Right lung (tissue), 2 donors: ENCODE measurements at regions not wholly inside any gene's neighbourhood (a gene's known extent, or its start where the extent isn't known, plus 50 kb on each side); places are given as distances from the start of the nearest gene placed in this dataset.
"Not testable (repeated sequence)": the region's sequence is repeated elsewhere in the genome, so short reads cannot be mapped to it uniquely, and the experiment has no call there.

Source experiments
- DNase-seq, 2 donors: peaks; one replicate each; pipeline ENCODE4 v3.0.0-alpha.2; 2013

DNA sequence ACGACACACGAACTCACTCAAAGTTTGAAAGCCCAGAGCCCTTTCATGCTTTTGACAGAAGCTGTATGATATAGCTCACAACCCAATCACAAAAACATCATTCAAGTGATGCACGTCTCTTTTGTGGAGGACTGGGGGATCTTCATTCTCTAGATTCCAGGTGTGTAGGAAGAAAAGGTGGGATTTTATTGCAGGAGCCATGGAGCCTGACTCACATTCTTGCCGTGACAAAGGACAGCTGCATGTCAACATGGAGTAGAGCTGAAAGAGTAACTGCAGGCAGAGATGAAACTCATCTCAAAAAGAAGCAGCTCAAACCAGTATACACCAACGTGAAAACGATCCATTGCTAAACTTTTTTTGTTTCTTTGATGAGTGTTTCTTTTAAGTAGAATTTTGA, 50.9 kb upstream of the PDE1A start:
- DNase-seq = no peak

DNA sequence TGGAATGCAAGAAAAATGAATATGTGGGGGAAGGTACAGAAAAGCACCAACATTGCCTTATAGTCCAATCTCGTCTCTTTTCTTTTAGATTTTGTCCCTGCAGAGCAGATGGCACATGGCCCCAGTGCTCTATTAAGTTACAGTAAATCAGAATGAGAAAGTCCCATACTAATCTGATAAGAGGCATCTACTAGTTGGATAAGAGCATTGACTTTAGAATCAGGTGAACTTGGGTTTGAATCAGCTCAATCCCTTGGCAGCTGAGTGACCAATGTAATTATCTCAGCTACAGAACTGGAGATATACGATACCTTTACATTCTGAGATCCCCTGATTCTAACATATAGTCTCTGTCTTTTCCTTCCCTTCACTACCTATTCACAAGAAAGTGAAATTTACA, 54.8 kb upstream of the PDE1A start:
- no peak for DNase-seq

DNA sequence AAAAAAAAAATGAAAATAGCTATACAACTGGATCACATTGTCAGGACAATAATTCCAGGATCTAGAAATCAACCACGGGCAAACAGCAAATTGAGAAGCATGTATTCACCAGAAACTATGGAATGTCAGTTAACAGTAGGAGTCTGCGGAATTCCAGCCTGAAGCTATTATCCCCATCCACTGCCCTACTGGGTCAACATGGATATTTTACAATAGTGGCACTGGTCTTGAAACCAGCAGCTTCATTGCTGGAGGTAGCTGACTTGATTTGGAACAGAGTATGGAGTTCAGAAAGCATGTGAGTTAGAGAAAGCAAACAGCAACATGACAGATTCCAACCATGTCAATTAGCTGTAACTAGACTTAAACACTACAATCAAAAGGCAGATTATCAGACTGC, 55.7 kb upstream of the PDE1A start:
- no peak for DNase-seq

- no peak for DNase-seq
Measured at GRCh38 chr2:182496596-182496995, 69.8 kb upstream of the PDE1A start.

DNA sequence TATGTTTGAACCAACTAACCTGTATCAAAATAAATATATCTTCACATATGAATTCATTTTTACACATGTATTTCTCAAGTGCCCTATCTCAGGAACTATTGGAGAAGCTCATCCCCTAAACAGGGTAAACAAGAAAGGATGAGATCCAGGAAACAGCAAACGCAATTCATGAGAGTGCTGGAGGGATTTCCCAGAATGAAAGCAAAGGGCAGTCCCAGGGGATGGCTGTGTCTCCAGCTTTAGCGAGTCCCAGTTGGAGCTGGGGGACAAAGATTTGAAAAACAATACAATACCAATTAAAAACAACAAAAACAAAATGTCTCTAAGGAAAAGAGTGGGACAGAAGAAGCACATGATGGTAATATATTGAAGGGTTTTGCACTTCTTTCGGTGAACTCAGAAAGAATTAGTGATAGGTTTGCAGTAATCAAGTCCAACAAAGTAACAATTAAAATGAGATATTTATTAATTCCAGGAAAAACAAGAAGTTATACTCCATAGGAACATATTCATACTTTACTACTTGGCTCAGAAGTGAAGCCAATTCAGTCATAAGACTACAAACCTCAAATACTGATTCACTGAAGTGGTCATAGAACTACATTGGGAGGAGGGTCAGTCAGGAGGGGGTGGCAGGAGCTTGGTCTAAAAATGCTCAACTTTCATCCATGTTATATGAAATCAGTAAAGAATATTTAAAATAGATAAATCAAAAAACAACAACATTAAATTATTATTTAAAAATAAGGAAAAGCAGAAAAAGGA, 73.1 kb upstream of the PDE1A start:
- DNase-seq = no peak

DNA sequence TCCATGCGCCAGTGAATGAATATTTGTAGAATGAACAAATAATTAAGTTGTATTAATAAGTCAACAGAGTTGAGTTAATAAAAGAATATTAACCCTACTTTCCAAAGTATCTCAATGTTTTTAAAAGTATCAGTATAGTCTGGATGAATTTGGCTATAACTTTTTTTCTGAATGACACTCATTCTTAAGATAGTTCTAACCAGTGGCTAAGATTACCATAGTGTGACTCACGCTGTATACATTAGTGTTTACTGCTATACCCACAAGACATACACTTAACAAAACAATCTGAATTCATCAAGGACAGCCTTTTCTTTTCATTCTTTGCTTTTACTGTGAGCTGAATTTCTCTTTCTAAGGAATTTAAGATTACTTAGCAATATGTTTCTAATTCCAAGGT, 77.0 kb upstream of the PDE1A start:
- no peak for DNase-seq

GRCh38 chr2:182504903-182505302, 78.1 kb upstream of the PDE1A start:
- no peak for DNase-seq

DNA sequence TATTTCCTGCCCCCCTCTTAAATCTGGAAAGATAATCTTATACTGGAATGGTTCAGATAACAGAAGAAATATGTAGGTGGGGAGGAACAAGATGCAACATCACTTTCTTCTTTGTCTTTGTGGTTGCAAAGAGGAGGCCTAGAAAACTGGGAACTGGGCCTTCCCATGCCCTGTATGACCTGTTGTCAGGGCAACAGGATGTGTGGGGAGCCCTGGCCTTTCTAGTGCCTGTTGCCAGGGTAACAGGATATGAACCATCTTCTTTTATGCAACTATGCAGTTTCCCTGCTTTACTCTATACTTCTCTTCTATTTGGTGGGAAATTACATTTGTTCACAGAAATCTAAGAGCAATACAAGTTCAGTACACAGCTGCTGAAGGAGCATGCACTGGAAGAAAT, 79.8 kb upstream of the PDE1A start:
- DNase-seq = no peak

DNA sequence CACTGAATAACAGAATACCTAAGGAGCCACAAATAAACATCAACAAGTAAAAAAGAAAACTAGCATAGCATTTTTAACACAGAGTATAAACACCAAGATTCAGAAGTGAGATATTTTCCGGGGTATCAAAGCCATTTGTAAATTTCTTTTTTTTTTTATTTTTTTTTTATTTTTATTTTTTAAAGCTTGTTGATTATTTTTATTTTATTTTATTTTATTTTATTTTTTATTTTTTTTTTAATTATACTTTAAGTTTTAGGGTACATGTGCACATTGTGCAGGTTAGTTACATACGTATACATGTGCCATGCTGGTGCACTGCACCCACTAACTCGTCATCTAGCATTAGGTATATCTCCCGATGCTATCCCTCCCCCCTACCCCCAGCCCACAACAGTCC, 81.7 kb upstream of the PDE1A start:
- DNase-seq = not testable (repeated sequence)

DNA sequence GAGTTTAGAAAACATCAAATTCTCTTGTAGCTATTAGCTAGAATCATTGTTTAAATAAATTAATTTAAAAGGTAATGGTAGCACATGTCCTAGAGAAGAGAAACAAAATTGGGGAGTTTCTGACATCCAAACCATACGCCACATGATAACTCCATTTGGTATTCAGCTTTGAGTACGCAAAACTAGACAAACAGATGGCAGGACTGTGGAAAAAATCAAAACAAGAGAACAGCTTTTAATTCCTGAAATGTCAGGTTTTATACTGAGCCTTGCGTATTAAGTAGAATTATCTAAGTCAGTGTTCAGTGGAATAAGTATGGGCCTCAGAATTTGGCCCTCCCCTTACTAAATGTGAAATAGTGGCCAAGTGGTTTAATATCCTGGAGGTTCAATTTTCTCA, 82.4 kb upstream of the PDE1A start:
- DNase-seq = no peak

- no peak for DNase-seq
Measured at GRCh38 chr2:182521453-182522404, 94.9 kb upstream of the PDE1A start.

DNA sequence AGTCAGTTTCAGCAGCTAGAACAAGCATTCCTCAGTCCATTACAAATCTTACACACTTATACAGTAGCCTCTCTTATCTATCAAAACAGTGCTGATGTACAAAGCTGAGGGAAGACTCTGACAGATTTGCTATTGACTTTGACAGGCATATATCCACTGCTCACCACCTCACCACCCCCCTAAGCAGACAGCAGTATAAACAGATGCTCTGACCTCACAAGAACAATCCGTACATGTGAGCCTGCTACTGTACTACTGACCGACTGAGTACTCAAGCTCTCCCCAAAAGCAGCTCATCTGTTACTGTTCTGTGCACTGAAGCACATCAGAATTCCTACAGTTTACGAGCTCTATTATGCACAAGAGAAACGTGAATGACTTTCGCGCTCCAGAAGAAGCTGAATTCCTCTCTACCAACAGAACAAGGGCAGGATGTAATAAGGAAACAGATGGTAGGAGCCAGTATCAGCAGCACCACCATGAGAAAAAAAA, 95.6 kb upstream of the PDE1A start:
- no peak for DNase-seq

DNA sequence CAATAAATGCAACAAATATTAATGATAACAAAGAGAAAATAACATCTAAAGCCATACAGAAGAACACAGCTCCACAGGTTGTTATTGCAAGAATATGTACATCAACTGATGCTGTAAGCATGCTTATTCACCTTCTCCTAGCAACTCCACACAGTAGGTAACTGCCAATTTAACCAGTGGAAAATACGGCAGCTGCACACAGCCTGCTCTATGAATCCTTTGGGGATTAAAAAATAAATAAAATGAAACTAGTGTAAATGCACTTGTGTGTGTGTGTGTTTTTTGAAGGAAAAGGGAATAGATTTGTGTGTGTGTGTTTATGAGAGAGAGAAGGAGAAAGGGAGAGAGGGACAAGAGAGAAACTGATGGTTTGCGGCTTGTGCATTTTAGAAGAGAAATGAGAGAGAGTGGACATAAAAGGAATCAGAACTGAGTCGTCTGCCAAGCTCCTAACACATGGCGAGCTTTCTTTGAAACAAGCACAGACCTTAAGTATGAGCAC, 96.2 kb upstream of the PDE1A start:
- no peak for DNase-seq

GRCh38 chr2:182530636-182531035, 103.8 kb upstream of the PDE1A start:
- no peak for DNase-seq

DNA sequence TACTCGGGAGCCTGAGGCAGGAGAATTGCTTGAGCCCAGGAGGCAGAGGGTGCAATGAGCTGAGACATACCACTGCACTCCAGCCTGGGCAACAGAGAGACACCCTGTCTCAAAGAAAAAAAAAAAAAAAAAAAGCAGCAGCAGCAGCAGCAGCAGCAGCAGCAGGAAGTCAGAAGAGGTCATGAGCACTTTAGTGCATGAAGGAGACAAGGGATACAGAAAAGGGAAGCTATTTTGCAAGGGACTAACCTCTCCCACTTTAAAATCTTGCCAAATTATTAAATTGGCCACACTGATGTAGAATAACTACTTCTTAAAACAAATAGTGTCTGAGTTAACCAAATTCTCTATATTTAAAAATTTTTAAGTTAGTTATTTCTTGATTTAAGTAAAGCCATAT, 113.4 kb upstream of the PDE1A start:
- DNase-seq = no peak

DNA sequence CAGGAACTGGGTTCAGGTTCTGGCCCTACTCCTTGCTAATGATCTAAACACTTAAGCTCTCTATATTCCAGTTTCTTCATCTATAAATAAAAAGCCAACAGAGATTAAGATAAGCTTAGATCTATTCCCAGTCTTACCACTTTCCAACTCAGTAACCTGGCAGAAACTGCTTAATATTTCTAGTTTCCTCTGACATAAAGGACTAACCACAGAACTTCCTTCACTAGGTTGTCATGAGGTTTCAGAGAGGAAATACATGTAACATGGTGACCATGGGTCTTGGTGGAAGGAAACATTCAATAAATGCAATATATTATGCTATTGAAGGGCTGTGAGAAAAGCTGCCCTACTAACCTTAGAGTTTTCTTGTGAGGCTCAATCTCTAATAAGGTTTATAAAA, 114.4 kb upstream of the PDE1A start:
- DNase-seq = no peak

DNA sequence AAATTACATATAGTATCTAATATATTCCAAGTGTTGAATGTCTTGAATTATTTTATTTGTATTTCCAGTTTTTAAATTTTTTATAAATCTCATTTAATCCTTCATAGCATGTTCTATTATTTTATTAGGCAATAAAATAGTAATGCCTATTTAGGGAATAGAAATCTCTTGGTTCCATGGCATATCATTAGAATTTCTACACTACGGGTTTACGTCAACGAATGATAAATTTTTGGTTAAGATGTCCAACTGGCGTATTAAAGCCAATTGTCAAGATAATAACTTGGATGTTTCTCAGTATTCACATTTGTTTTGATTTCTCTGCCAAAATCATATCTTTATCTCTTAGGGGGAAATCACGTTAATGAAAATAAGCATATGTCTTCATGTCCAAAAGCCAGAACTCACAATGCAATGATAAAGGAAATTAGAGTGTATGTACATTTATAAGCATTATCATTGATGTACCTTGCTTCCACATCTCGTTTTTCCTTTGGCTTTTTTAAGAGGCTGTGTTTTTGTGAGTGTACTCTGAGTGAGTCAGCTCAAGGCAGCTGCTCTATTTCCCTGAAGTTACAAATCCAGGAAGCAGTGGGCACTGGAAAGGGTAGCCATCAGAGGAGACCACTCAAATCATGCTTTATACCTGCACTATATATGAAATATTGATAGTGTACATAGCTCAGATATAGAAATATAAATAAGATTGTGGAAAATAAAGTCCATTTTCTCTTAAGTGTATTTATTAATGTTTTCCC, 115.8 kb upstream of the PDE1A start:
- no peak for DNase-seq

- DNase-seq = no peak
Measured at GRCh38 chr2:182543741-182544525, 117.1 kb upstream of the PDE1A start.

GRCh38 chr2:182545420-182546167, 118.8 kb upstream of the PDE1A start:
- DNase-seq = no peak
